A673 (cell line): ENCODE measurements at regions not wholly inside any gene's neighbourhood (a gene's known extent, or its start where the extent isn't known, plus 50 kb on each side); places are given as distances from the start of the nearest gene placed in this dataset.

Experiments
- BruUV-seq: library from RNA; stranded (reverse); fragments of 400-500 nt; replicated peaks from 2 replicates; lab custom pipeline; 2021; lab: Mats Ljungman, UMichigan
- CTCF ChIA-PET: fragments of 300-600 bp; sonication (Branson Sonifier 250); formaldehyde crosslinking; loops from one replicate; lab custom pipeline; 2022; ENCODE audit warnings: antibody characterized with exemption; lab: Charles Lee
- POLR2A ChIA-PET: fragments of 300-600 bp; sonication (Branson Sonifier 250); formaldehyde crosslinking; loops from one replicate; lab custom pipeline; 2022; ENCODE audit warnings: antibody characterized with exemption; ENCODE audit not compliant: low non-redundant PET; lab: Charles Lee
- DNase-seq: peaks from one replicate; pipeline ENCODE4 v3.0.0-alpha.2; 2015; ENCODE audit warnings: low spot score
- H3K27ac ChIP-seq: fragments of 200-600 bp; sonication (generic); 2 replicates; pipeline ENCODE4 v1.5.1; 2016; ENCODE audit warnings: mixed run types, low read depth, mild to moderate bottlenecking, mixed read lengths, antibody characterized with exemption, low read length; ENCODE audit not compliant: poor library complexity, severe bottlenecking
- H3K27me3 ChIP-seq: fragments of 200-600 bp; sonication (generic); replicated peaks from 2 replicates; pipeline ENCODE4 v1.6.1; 2017; ENCODE audit warnings: mixed run types, low read depth, mild to moderate bottlenecking, mixed read lengths, antibody characterized with exemption, low read length; ENCODE audit not compliant: insufficient read depth, poor library complexity
- H3K36me3 ChIP-seq: fragments of 200-600 bp; sonication (generic); 2 replicates; pipeline ENCODE4 v1.6.1; 2016; ENCODE audit warnings: mixed run types, mild to moderate bottlenecking, mixed read lengths, antibody characterized with exemption, low read length; ENCODE audit not compliant: insufficient read depth, poor library complexity, severe bottlenecking
- H3K4me1 ChIP-seq: fragments of 200-600 bp; sonication (generic); 2 replicates; pipeline ENCODE4 v1.6.1; 2017; ENCODE audit warnings: mixed run types, mild to moderate bottlenecking, mixed read lengths, antibody characterized with exemption, low read length; ENCODE audit not compliant: insufficient read depth, poor library complexity, severe bottlenecking
- H3K4me3 ChIP-seq: fragments of 200-600 bp; sonication (generic); 2 replicates; pipeline ENCODE4 v1.5.1; 2016; ENCODE audit warnings: low read depth, mixed run types, mild to moderate bottlenecking, mixed read lengths, low read length; ENCODE audit not compliant: poor library complexity, severe bottlenecking
- H3K9me3 ChIP-seq: fragments of 200-600 bp; sonication (generic); 2 replicates; pipeline ENCODE4 v1.6.1; 2016; ENCODE audit warnings: mixed run types, low read depth, mild to moderate bottlenecking, mixed read lengths, antibody characterized with exemption, low read length; ENCODE audit not compliant: poor library complexity, severe bottlenecking
- EZH2 ChIP-seq: fragments of 200-600 bp; sonication (generic); IDR thresholded peaks from 2 replicates; pipeline ENCODE4 v1.6.1; 2017; ENCODE audit warnings: borderline replicate concordance, low read depth, mild to moderate bottlenecking, mixed read lengths, antibody characterized with exemption, low read length; ENCODE audit not compliant: poor library complexity, severe bottlenecking
- intact Hi-C: fragments of 100-400 bp; cut with micrococcal nuclease; formaldehyde crosslinking; loops from one replicate; pipeline ENCODE4 v1.10.0; 2022; ENCODE audit not compliant: unreplicated experiment
- TF ChIP-seq, protein P1 (sequence below): fragments of 300-800, 200-600 bp; sonication (generic); conservative IDR thresholded peaks from 2 replicates; pipeline ENCODE4 v1.5.1; 2017; ENCODE audit warnings: low read depth, mild to moderate bottlenecking, antibody characterized with exemption, low read length, moderate library complexity, mixed read lengths

DNA sequence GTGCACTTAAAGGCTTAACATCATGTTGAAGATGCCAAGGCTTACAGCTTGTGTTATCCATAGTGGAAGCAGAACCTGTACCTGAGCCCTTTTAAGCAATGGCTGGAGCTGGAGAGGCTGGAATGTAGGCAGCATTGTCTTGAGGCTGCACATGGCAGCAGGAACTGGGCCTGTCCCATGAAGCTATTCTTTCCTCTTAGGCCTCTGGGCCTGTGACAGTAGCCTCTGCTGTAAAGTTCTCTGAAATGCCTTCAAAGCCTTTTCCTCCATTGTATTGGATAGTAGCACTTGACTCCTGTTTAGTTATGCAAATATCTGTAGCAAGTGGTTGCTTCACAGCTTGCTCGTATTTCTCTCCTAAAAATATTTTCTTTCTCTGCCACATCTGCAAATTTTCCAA lies 127.4 kb upstream of the ANO5 start:
- H3K4me3 ChIP-seq, result no peak overlapping the region
- intact Hi-C loops, result no loop called here
- BruUV-seq, result no TSS peak
- POLR2A ChIA-PET, result no interaction called here
- H3K4me1 ChIP-seq, result no peaks in the 10 kb centered on the region
- H3K27ac ChIP-seq, result no peak overlapping the region
- TF ChIP-seq, protein P1, sequence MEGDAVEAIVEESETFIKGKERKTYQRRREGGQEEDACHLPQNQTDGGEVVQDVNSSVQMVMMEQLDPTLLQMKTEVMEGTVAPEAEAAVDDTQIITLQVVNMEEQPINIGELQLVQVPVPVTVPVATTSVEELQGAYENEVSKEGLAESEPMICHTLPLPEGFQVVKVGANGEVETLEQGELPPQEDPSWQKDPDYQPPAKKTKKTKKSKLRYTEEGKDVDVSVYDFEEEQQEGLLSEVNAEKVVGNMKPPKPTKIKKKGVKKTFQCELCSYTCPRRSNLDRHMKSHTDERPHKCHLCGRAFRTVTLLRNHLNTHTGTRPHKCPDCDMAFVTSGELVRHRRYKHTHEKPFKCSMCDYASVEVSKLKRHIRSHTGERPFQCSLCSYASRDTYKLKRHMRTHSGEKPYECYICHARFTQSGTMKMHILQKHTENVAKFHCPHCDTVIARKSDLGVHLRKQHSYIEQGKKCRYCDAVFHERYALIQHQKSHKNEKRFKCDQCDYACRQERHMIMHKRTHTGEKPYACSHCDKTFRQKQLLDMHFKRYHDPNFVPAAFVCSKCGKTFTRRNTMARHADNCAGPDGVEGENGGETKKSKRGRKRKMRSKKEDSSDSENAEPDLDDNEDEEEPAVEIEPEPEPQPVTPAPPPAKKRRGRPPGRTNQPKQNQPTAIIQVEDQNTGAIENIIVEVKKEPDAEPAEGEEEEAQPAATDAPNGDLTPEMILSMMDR, result no peak
- TF ChIP-seq EZH2, result no peak
- DNase-seq, result no peak
- no peaks in the 10 kb centered on the region for H3K9me3 ChIP-seq
- H3K27me3 ChIP-seq, result no peaks in the 10 kb centered on the region
- no peaks in the 10 kb centered on the region for H3K36me3 ChIP-seq
- CTCF ChIA-PET, result no interaction called here

DNA sequence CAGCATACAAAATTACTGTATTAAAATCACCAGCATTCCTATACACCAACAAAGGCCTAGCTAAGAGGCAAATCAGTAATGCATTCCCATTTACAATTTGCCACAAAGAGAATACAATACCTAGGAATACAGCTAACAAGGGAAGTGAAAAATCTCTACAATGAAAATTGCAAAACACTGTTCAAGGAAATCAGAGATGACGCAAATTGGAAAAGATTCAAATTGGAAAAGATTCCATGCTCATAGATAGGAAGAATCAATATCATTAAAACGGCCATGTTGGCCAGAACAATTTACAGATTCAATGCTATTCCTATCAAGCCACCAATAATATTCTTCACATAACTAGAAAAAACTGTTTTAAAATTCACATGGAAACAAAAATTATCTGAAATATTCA lies 123.0 kb upstream of the ANO5 start:
- Histone ChIP-seq H3K9me3 (no peaks in the 10 kb centered on the region), H3K4me3 (no peak overlapping the region), H3K36me3 (no peaks in the 10 kb centered on the region), H3K27me3 (no peaks in the 10 kb centered on the region), H3K27ac (no peak overlapping the region), H3K4me1 (no peaks in the 10 kb centered on the region)
- TF ChIP-seq EZH2, result no peak
- TF ChIP-seq, protein P1, result no peak
- BruUV-seq, result no TSS peak
- intact Hi-C loops, result no loop called here
- DNase-seq, result no peak
- POLR2A ChIA-PET, result no interaction called here
- CTCF ChIA-PET, result no interaction called here

DNA sequence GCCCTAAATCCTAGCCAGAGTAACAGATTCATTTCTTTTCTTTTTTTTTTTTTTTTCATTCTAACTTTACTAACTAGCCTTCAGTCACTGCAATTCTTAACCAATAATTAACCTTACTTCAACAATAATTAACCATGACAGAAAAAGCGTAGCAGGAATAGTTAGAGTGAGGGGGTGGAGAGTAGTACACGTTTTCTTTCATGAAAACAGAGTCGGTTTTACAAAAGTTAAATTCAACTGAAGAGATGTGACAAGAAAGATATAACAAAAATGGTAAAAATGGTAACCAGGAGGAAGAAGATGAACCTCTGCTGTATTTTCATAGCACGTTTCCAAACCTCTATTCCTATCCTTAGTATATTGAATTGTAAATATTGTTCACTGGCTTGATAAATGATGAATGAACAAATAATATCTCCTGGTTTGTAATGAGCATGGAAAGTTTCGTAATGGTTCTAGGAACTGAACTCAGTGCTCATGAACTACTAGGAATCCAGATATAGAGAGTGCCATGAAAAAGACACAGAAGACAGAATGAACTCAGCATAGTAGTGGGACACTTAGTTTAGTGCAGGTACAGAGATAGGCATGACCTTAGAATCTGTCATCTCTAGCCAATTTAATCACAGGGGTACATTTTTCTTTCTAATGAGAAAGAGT lies 116.5 kb upstream of the ANO5 start:
- intact Hi-C loops, result no loop called here
- no peaks in the 10 kb centered on the region for H3K9me3 ChIP-seq
- no peak for DNase-seq
- ChIA-PET CTCF (interaction anchor here (0.6 kb wide), 1 partner anchor 172 kb away, joined by 3 read pairs; no protein-coding TSS in a partner anchor), POLR2A (no interaction called here)
- H3K27me3 ChIP-seq, result no peaks in the 10 kb centered on the region
- TF ChIP-seq, protein P1, result no peak
- no peak for TF ChIP-seq EZH2
- H3K27ac ChIP-seq, result no peak overlapping the region
- no TSS peak for BruUV-seq
- no peak overlapping the region for H3K4me3 ChIP-seq
- no peaks in the 10 kb centered on the region for H3K4me1 ChIP-seq
- H3K36me3 ChIP-seq, result no peaks in the 10 kb centered on the region
